ENCODE measurements at regions not wholly inside any gene's neighbourhood (a gene's known extent, or its start where the extent isn't known, plus 50 kb on each side); places are given as distances from the start of the nearest gene placed in this dataset.
A peak's percentile ranks its signal among the peaks of the same experiment; 100 is the strongest.

GRCh38 chr3:159828542-159828943 is 160.1 kb upstream of the IL12A start:
- peak; percentile 84 for ATAC-seq
- TF ChIP-seq ISL1 (CRISPR knock-in tag; IDR thresholded peaks at IDR 0.05) (no peak), CREB5 (CRISPR knock-in tag; IDR thresholded peaks at IDR 0.05; ENCODE audit: low read depth) (no peak), TCF4 (CRISPR knock-in tag; IDR thresholded peaks at IDR 0.05; ENCODE audit: borderline replicate concordance) (peak; percentile 61; the same call in 1 of the 2 replicates), ZNF70 (CRISPR knock-in tag; IDR thresholded peaks at IDR 0.05) (no peak), ZFP3 (CRISPR knock-in tag; IDR thresholded peaks at IDR 0.05) (no peak), ZNF8 (CRISPR knock-in tag; IDR thresholded peaks at IDR 0.05) (no peak), CSRNP3 (CRISPR knock-in tag; IDR thresholded peaks at IDR 0.05) (no peak), CSDC2 (CRISPR knock-in tag; IDR thresholded peaks at IDR 0.05) (no peak)

GRCh38 chr3:159829056-159829455 is 159.6 kb upstream of the IL12A start:
- TF ChIP-seq CREB5 (CRISPR knock-in tag; IDR thresholded peaks at IDR 0.05; ENCODE audit: low read depth): no peak
- no peak for TF ChIP-seq ZNF70 (CRISPR knock-in tag; IDR thresholded peaks at IDR 0.05)
- no peak for TF ChIP-seq ZNF8 (CRISPR knock-in tag; IDR thresholded peaks at IDR 0.05)
- no peak for TF ChIP-seq TOX (CRISPR knock-in tag; IDR thresholded peaks at IDR 0.05; ENCODE audit: borderline replicate concordance)
- no peak for TF ChIP-seq TSHZ2 (CRISPR knock-in tag; IDR thresholded peaks at IDR 0.05)
- TF ChIP-seq PPARA (CRISPR knock-in tag; IDR thresholded peaks at IDR 0.05; ENCODE audit: borderline replicate concordance): no peak
- no peak for TF ChIP-seq BACH2 (CRISPR knock-in tag; IDR thresholded peaks at IDR 0.05; ENCODE audit: borderline replicate concordance)
- TF ChIP-seq ISL1 (CRISPR knock-in tag; IDR thresholded peaks at IDR 0.05): no peak
- TF ChIP-seq PATZ1 (CRISPR knock-in tag; IDR thresholded peaks at IDR 0.05; ENCODE audit: borderline replicate concordance): no peak
- TF ChIP-seq ZC3H10 (CRISPR knock-in tag; IDR thresholded peaks at IDR 0.05): no peak
- TF ChIP-seq ARNTL (CRISPR knock-in tag; IDR thresholded peaks at IDR 0.05; ENCODE audit: borderline replicate concordance, low read depth): no peak
- TF ChIP-seq GLIS3 (CRISPR knock-in tag; IDR thresholded peaks at IDR 0.05): no peak
- TF ChIP-seq ZFP3 (CRISPR knock-in tag; IDR thresholded peaks at IDR 0.05): no peak
- TF ChIP-seq RARB (CRISPR knock-in tag; IDR thresholded peaks at IDR 0.05): no peak
- no peak for TF ChIP-seq ZNF565 (CRISPR knock-in tag; conservative IDR thresholded peaks at IDR 0.05; ENCODE audit: low read depth)
- no peak for TF ChIP-seq ESRRG (CRISPR knock-in tag; IDR thresholded peaks at IDR 0.05)
- TF ChIP-seq TCF4 (CRISPR knock-in tag; IDR thresholded peaks at IDR 0.05; ENCODE audit: borderline replicate concordance): no peak
- no peak for TF ChIP-seq CSRNP3 (CRISPR knock-in tag; IDR thresholded peaks at IDR 0.05)
- ATAC-seq: peak; percentile 23; the same call in 1 of the 3 replicates

Data from SK-N-SH treated with all-trans-retinoic acid at 6 μM for 48 hours (cell line).